Testis (tissue), 2 donors: ENCODE measurements at regions not wholly inside any gene's neighbourhood (a gene's known extent, or its start where the extent isn't known, plus 50 kb on each side); places are given as distances from the start of the nearest gene placed in this dataset.

ENCODE experiments used
- DNase-seq: peaks from one replicate; pipeline ENCODE4 v3.0.0-alpha.2; 2019
- H3K27ac ChIP-seq, 2 donors: fragments of 200-600 bp; sonication (generic); one replicate each; pipeline ENCODE4 v1.5.1; 2019
- H3K27me3 ChIP-seq: fragments of 200-600 bp; sonication (generic); one replicate; pipeline ENCODE4 v1.5.1; 2019
- H3K36me3 ChIP-seq: fragments of 200-600 bp; sonication (generic); one replicate; pipeline ENCODE4 v1.5.1; 2017; ENCODE audit warnings: low read depth; ENCODE audit errors: missing control alignments
- H3K4me1 ChIP-seq: fragments of 200-600 bp; sonication (generic); one replicate; pipeline ENCODE4 v1.5.1; 2019
- H3K4me3 ChIP-seq, 2 donors: fragments of 200-600 bp; sonication (generic); one replicate each; pipeline ENCODE4 v1.5.1; 2017 to 2019
- H3K9me3 ChIP-seq: fragments of 200-600 bp; sonication (generic); one replicate; pipeline ENCODE4 v1.5.1; 2017
- CTCF ChIP-seq, 3 experiments: fragments of 450-650 bp in 2 of 3; fragments of 200-600 bp in 1 of 3; sonication (generic) in 1 of 3; IDR thresholded peaks; one replicate each; pipeline ENCODE4 v1.5.1; 2016 to 2019; ENCODE audit warnings: antibody characterized with exemption in 3 of 3, mild to moderate bottlenecking in 2 of 3, moderate library complexity in 1 of 3
- POLR2A ChIP-seq: fragments of 450-650 bp; IDR thresholded peaks from one replicate; pipeline ENCODE4 v1.6.1; 2017; ENCODE audit warnings: antibody characterized with exemption, mild to moderate bottlenecking, moderate library complexity
- WGBS, 2 donors: methylation state at CpG; one replicate each; pipeline ENCODE4 v1.1.5; 2018; 5-methylcytosine and 5-hydroxymethylcytosine counted together
- intact Hi-C: fragments of 100-400 bp; cut with DNase I; formaldehyde crosslinking; loops from one replicate; pipeline ENCODE4 v1.15.1; 2023; ENCODE audit warnings: low total_unique reads

GRCh38 chr9:129319938-129320481 lies 141.9 kb upstream of the IER5L start:
- Histone ChIP-seq H3K4me3 (peak overlapping the region; percentile 37 to 54), H3K27ac (peak overlapping the region; percentile 87 to 92), H3K4me1 (peaks cover 94% of the 10 kb centered on the region), H3K9me3 (no peaks in the 10 kb centered on the region), H3K27me3 (no peaks in the 10 kb centered on the region), H3K36me3 (no peaks in the 10 kb centered on the region)
- intact Hi-C loops: no loop called here
- TF ChIP-seq POLR2A: no peak
- TF ChIP-seq CTCF (IDR thresholded peaks at IDR 0.05): no peak
- WGBS, 2 donors: 21 to 30% methylated on average over 9 to 14 of the region's 14 CpGs
- peak; percentile 18 for DNase-seq

- H3K4me1 ChIP-seq: peaks cover 91% of the 10 kb centered on the region
- peak; percentile 15 for DNase-seq
- no peak overlapping the region for H3K4me3 ChIP-seq
- TF ChIP-seq POLR2A (no peak), CTCF (IDR thresholded peaks at IDR 0.05) (no peak)
- intact Hi-C loops: no loop called here
- H3K9me3 ChIP-seq: no peaks in the 10 kb centered on the region
- 63 to 77% methylated on average over 21 to 30 of the region's 30 CpGs for WGBS, 2 donors
- no peaks in the 10 kb centered on the region for H3K36me3 ChIP-seq
- no peaks in the 10 kb centered on the region for H3K27me3 ChIP-seq
- H3K27ac ChIP-seq: peak overlapping the region; percentile 87 to 92
These were observed 141.2 kb upstream of the IER5L start for GRCh38 chr9:129319076-129319937.

DNA sequence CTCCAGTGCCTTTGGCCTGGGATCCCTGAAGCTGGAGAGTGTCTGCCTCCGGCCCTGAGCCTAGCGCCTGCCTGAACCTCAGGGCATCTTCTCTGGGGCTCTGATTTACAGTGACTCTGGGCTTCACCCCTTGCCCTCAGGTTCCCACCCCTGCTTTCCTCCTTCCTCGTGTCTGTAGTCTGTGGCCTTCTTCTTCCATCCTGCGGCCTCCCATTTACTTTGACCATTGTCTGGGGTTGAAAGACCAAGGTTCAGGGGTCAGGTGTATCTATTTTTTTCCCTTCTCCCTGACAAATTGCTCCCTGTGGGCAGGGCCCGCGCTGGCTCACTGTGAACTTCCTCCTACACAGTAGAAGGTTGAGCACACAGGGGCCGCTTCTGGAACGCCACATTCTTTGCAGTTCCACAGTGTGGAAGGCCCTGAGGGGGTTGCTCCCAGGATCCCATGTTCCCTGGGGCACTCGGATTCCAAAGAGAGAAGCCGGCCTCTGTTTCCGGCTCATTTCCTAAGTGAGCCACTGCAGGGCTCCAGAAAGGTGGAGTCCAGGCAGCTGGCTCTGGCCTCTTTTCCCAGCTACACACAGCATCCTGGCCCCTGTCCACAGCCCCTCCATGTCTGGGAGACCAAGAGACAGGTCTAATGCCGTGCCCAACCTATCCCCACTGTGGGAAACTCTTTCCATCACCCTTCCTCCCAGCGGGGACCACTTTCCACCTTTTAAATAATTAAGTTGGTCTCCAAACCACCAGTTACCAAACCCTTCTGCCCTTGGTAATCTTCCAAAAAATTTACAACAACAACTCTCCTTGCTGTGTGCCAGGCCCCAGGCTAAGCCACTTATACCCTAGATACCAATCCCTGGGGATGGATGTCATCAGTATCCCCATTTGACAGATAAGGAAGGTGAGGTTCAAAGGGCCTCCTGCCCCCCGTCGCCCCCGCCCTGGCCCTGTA lies 140.3 kb upstream of the IER5L start:
- H3K9me3 ChIP-seq: no peaks in the 10 kb centered on the region
- 58 to 63% methylated on average over 16 of the region's 16 CpGs for WGBS, 2 donors
- H3K27ac ChIP-seq: peak overlapping the region; percentile 87 to 92
- intact Hi-C loops: no loop called here
- no peak overlapping the region for H3K4me3 ChIP-seq
- no peaks in the 10 kb centered on the region for H3K27me3 ChIP-seq
- H3K36me3 ChIP-seq: no peaks in the 10 kb centered on the region
- peak; percentile 17 for DNase-seq
- TF ChIP-seq POLR2A: no peak
- no peak for TF ChIP-seq CTCF (IDR thresholded peaks at IDR 0.05)
- H3K4me1 ChIP-seq: peaks cover 82% of the 10 kb centered on the region

DNA sequence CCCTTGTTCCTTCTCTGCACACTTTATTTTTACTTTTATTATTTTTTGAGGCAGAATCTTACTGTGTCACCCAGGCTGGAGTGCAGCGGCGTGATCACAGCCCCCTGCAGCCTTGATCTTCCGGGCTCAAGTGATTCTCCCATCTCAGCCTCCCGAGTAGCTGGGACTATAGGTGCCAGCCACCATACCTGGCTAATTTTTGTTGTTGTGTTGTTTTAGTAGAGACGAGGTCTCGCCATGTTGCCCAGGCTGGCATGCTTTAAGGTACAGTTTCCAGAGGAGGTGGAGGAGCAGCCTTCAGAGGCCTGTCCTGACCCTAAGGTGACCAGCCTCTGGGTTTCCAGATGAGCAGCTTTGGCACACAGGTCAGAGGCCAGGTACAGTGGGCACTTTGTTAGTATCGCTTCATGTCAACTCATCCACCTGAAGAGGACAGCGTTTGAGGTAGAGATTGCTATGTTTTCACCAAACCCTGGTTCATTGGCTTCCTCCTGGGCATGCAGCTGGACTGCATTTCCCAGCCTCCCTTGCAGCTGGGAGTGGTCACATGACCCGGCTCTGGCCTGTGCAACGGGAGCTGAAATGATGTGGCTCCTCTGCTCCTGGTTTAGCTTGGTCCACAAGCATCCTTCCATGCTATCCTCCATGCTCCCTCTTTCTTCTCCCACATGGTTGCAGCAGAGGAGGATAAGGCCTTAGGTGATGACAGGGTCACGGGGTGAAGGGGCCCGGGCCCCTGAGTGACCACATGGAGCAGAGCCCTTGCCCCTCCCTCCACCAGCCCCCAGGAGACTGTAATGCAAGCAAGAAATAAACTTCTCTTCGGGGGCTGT lies 139.3 kb upstream of the IER5L start:
- no peaks in the 10 kb centered on the region for H3K36me3 ChIP-seq
- 76 to 86% methylated on average over 11 to 13 of the region's 13 CpGs for WGBS, 2 donors
- DNase-seq: peak; percentile 11
- peak overlapping the region; percentile 87 to 92 for H3K27ac ChIP-seq
- TF ChIP-seq POLR2A: no peak
- no peak for TF ChIP-seq CTCF (IDR thresholded peaks at IDR 0.05)
- no peaks in the 10 kb centered on the region for H3K9me3 ChIP-seq
- intact Hi-C loops: no loop called here
- H3K27me3 ChIP-seq: no peaks in the 10 kb centered on the region
- peaks cover 72% of the 10 kb centered on the region for H3K4me1 ChIP-seq
- H3K4me3 ChIP-seq: no peak overlapping the region
